ENCODE measurements at regions not wholly inside any gene's neighbourhood (a gene's known extent, or its start where the extent isn't known, plus 50 kb on each side); places are given as distances from the start of the nearest gene placed in this dataset.

DNA sequence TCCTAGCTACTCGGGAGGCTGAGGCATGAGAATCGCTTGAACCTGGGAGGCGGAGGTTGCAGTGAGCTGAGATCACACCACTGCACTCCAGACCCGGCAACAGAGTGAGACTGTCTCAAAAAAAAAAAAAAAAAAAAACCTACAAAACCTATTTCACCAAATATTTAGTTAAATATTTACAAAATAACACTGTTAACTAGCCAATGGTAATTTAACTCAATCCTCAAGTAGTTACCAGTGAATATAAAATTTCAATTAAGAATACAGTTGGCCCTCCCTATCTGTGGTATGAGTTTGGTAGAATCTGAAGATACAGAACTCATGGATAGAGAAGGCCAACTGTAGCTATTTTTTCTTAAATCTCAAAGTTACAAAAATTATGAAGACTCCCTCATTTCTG is 247.4 kb downstream of the SOX9 start:
- TF ChIP-seq POLR2AphosphoS5 (IDR thresholded peaks at IDR 0.05; ENCODE audit: low read depth, low read length) (no peak), TAF1 (IDR thresholded peaks at IDR 0.05; ENCODE audit: borderline replicate concordance, insufficient read depth, low read length) (no peak)
- TF ChIP-seq, protein P1, sequence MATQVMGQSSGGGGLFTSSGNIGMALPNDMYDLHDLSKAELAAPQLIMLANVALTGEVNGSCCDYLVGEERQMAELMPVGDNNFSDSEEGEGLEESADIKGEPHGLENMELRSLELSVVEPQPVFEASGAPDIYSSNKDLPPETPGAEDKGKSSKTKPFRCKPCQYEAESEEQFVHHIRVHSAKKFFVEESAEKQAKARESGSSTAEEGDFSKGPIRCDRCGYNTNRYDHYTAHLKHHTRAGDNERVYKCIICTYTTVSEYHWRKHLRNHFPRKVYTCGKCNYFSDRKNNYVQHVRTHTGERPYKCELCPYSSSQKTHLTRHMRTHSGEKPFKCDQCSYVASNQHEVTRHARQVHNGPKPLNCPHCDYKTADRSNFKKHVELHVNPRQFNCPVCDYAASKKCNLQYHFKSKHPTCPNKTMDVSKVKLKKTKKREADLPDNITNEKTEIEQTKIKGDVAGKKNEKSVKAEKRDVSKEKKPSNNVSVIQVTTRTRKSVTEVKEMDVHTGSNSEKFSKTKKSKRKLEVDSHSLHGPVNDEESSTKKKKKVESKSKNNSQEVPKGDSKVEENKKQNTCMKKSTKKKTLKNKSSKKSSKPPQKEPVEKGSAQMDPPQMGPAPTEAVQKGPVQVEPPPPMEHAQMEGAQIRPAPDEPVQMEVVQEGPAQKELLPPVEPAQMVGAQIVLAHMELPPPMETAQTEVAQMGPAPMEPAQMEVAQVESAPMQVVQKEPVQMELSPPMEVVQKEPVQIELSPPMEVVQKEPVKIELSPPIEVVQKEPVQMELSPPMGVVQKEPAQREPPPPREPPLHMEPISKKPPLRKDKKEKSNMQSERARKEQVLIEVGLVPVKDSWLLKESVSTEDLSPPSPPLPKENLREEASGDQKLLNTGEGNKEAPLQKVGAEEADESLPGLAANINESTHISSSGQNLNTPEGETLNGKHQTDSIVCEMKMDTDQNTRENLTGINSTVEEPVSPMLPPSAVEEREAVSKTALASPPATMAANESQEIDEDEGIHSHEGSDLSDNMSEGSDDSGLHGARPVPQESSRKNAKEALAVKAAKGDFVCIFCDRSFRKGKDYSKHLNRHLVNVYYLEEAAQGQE (IDR thresholded peaks at IDR 0.05; ENCODE audit: insufficient read depth in 1 of 2, low read depth in 2 of 2, low read length in 2 of 2), result no peak

All from PFSK-1 (cell line).